ENCODE measurements at regions not wholly inside any gene's neighbourhood (a gene's known extent, or its start where the extent isn't known, plus 50 kb on each side); places are given as distances from the start of the nearest gene placed in this dataset.

- peaks cover 5% of the 10 kb centered on the region for H3K4me1 Mint-ChIP-seq
- peaks cover 34% of the 10 kb centered on the region for H3K27me3 Mint-ChIP-seq (ENCODE audit: low read depth)
- TF ChIP-seq CTCF (IDR thresholded peaks at IDR 0.05; ENCODE audit: unreplicated experiment in 3 of 3) = no peak
- H3K4me3 Mint-ChIP-seq = no peak overlapping the region
- H3K9me3 Mint-ChIP-seq = peaks cover under 1% of the 10 kb centered on the region
- no peaks in the 10 kb centered on the region for H3K36me3 Mint-ChIP-seq (ENCODE audit: low read depth)
- H3K27ac Mint-ChIP-seq = no peak overlapping the region
Measured at GRCh38 chr1:24993871-24994580, 64.0 kb upstream of the RUNX3 start.

GRCh38 chr1:24992761-24993211 is 62.7 kb upstream of the RUNX3 start:
- no peak for TF ChIP-seq CTCF (IDR thresholded peaks at IDR 0.05; ENCODE audit: unreplicated experiment in 3 of 3)
- Mint-ChIP-seq H3K36me3 (ENCODE audit: low read depth) (no peaks in the 10 kb centered on the region), H3K27ac (peak overlapping the region in 1 of 3 experiments; percentile 10), H3K9me3 (peaks cover 4% of the 10 kb centered on the region), H3K27me3 (ENCODE audit: low read depth) (peaks cover 40% of the 10 kb centered on the region), H3K4me3 (no peak overlapping the region), H3K4me1 (peaks cover 9% of the 10 kb centered on the region)

GRCh38 chr1:24992124-24992760 is 62.2 kb upstream of the RUNX3 start:
- Mint-ChIP-seq H3K4me3 (no peak overlapping the region), H3K9me3 (peaks cover 4% of the 10 kb centered on the region), H3K27ac (peak overlapping the region; percentile 35 to 77 (median 48)), H3K36me3 (ENCODE audit: low read depth) (no peaks in the 10 kb centered on the region), H3K27me3 (ENCODE audit: low read depth) (peaks cover 39% of the 10 kb centered on the region), H3K4me1 (peaks cover 9% of the 10 kb centered on the region)
- TF ChIP-seq CTCF (IDR thresholded peaks at IDR 0.05; ENCODE audit: unreplicated experiment in 3 of 3) = no peak

GRCh38 chr1:24991697-24992096 is 61.6 kb upstream of the RUNX3 start:
- TF ChIP-seq CTCF (IDR thresholded peaks at IDR 0.05; ENCODE audit: unreplicated experiment in 3 of 3) = no peak
- peaks cover 35% of the 10 kb centered on the region for H3K27me3 Mint-ChIP-seq (ENCODE audit: low read depth)
- H3K4me1 Mint-ChIP-seq = peaks cover 11% of the 10 kb centered on the region
- no peak overlapping the region for H3K4me3 Mint-ChIP-seq
- peak overlapping the region; percentile 35 to 77 (median 48) for H3K27ac Mint-ChIP-seq
- H3K36me3 Mint-ChIP-seq (ENCODE audit: low read depth) = no peaks in the 10 kb centered on the region
- H3K9me3 Mint-ChIP-seq = peaks cover 4% of the 10 kb centered on the region

DNA sequence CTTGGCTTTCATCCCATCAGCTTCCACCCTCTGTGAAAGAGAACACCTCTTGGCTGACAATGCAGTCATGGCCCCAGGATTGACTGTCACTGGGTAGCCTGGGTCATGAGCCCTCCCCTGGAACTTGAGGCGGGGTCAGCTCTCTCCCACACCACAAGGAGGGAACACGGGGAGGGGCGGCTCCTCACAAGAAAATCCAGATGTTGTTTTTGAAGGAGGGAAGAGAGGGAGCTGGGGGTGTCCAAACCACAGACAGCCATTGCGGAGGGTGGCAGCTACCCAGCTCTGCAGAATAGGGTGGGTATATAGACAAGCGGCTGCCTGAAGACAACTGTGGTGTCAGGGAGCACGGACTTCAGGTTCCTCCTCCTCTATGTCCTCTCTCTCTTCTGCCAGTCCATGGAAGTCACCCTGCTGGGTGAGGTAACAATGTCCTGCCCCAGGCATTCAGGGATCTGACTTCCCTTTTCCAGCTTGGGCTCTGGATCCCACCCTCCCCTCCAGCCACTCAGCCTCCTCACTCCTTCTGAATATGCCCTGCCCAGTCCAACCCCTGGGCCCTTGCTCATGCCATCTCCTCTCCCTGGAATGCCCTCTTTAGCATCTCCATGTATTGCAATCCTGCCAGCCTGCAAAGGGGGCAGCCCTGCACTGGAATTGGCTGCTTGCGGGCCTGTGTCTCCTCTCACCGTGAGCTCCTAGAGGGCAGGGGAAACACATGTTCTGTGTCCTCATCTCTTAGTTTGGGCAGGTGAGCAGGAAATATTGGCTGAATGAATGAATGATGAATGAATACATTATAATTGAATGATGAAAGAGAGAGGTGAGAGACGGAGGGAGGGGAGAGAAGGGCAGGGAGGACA is 60.9 kb upstream of the RUNX3 start:
- no peak for TF ChIP-seq CTCF (IDR thresholded peaks at IDR 0.05; ENCODE audit: unreplicated experiment in 3 of 3)
- H3K4me1 Mint-ChIP-seq = peaks cover 18% of the 10 kb centered on the region
- peaks cover 31% of the 10 kb centered on the region for H3K27me3 Mint-ChIP-seq (ENCODE audit: low read depth)
- H3K4me3 Mint-ChIP-seq = no peak overlapping the region
- H3K27ac Mint-ChIP-seq = peak overlapping the region; percentile 15 to 77 (median 48)
- peaks cover 4% of the 10 kb centered on the region for H3K9me3 Mint-ChIP-seq
- H3K36me3 Mint-ChIP-seq (ENCODE audit: low read depth) = no peaks in the 10 kb centered on the region

Data from nephron (organoid).